Endodermal cell (in vitro differentiated cells): ENCODE measurements at regions not wholly inside any gene's neighbourhood (a gene's known extent, or its start where the extent isn't known, plus 50 kb on each side); places are given as distances from the start of the nearest gene placed in this dataset.

Experiments
- DNase-seq: peaks from one replicate; pipeline ENCODE4 v3.0.0-alpha.2; 2017
- H3K27ac ChIP-seq: 2 replicates; pipeline ENCODE4 v1.5.1; 2013; ENCODE audit warnings: mild to moderate bottlenecking, low read depth, low read length, moderate library complexity
- H3K27me3 ChIP-seq: 2 replicates; pipeline ENCODE4 v1.6.1; 2013; ENCODE audit warnings: mild to moderate bottlenecking, low read length, moderate library complexity; ENCODE audit not compliant: insufficient read depth, control insufficient read depth, poor library complexity, severe bottlenecking
- H3K36me3 ChIP-seq: 2 replicates; pipeline ENCODE4 v1.7.0; 2013; ENCODE audit warnings: mild to moderate bottlenecking, low read length, moderate library complexity; ENCODE audit not compliant: control insufficient read depth, insufficient read depth
- H3K4me1 ChIP-seq: one replicate; pipeline ENCODE4 v1.7.0; 2013; ENCODE audit warnings: low read length; ENCODE audit not compliant: control insufficient read depth, insufficient read depth
- H3K4me3 ChIP-seq: 2 replicates; pipeline ENCODE4 v1.5.1; 2013; ENCODE audit warnings: mild to moderate bottlenecking, low read length, moderate library complexity
- H3K9ac ChIP-seq: 2 replicates; pipeline ENCODE4 v1.6.1; 2013; ENCODE audit warnings: mild to moderate bottlenecking, low read length, moderate library complexity; ENCODE audit not compliant: poor library complexity, severe bottlenecking; ENCODE audit errors: extremely low read depth
- H3K9me3 ChIP-seq: 2 replicates; pipeline ENCODE4 v1.6.1; 2013; ENCODE audit warnings: mild to moderate bottlenecking, low read length, moderate library complexity; ENCODE audit not compliant: control insufficient read depth
- H3K27ac Mint-ChIP-seq: 2 replicates; pipeline ENCODE4 v1.8.0; 2020; ENCODE audit warnings: mixed read lengths
- H3K27me3 Mint-ChIP-seq: 2 replicates; pipeline ENCODE4 v1.8.0; 2021; ENCODE audit warnings: mild to moderate bottlenecking, mixed read lengths; ENCODE audit not compliant: insufficient read depth
- H3K36me3 Mint-ChIP-seq: 2 replicates; pipeline ENCODE4 v1.8.0; 2020; ENCODE audit warnings: low read depth, mixed read lengths
- H3K4me1 Mint-ChIP-seq: 2 replicates; pipeline ENCODE4 v1.8.0; 2020; ENCODE audit warnings: mixed read lengths
- H3K4me3 Mint-ChIP-seq: 2 replicates; pipeline ENCODE4 v1.8.0; 2020; ENCODE audit warnings: mild to moderate bottlenecking, moderate library complexity, mixed read lengths
- H3K9me3 Mint-ChIP-seq: 2 replicates; pipeline ENCODE4 v1.8.0; 2020; ENCODE audit warnings: mild to moderate bottlenecking, mixed read lengths
- WGBS, 2 experiments: methylation state at CpG; one replicate each; pipeline versions ENCODE4 v1.1.5 to v1.1.7; 2013; ENCODE audit warnings: missing lambda C conversion rate in 2 of 2, mixed read lengths in 1 of 2; ENCODE audit not compliant: insufficient coverage in 1 of 2, insufficient read length in 1 of 2; 5-methylcytosine and 5-hydroxymethylcytosine counted together
- TF ChIP-seq, protein P1 (sequence below): fragments of 200-600 bp; sonication (generic); conservative IDR thresholded peaks from 2 replicates; pipeline ENCODE4 v1.5.0; 2021; ENCODE audit warnings: antibody characterized with exemption, mild to moderate bottlenecking

DNA sequence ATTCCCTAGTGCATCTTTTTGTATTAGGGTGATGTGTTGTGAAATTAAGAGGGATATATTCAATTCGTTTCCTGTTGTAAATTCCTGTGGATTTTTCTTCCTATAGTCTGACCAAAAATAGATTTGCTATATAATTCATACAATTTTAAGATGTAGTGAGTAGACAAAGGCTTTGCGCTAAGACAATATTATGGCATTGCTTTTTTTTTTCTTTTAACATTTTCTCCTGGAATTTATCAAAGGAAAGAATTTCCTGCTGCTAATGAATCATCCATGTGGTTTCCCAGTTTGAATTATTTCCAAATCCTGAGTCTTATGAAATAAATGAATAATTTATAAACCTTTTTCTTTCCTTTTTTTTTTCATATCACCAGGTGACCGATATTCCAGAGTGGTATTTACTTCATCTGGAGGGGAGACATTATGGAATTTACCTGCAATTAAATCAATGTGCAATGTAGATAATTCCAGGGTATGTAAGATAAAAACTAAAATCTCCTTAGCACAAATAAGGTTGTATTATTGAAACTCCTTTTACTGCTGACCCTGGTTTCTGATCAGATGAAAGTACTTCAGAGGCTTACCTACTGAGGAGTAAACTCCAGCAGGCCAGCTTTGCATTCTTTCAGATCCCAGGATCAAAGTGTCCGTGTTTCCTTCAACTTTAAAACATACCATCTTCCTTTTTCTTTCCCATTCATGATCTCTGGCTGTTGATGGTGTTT, 148.4 kb downstream of the TLR5 start:
- Histone ChIP-seq H3K4me3 (no peak overlapping the region), H3K36me3 (no peaks in the 10 kb centered on the region), H3K9ac (no peak overlapping the region), H3K27ac (no peak overlapping the region), H3K4me1 (no peaks in the 10 kb centered on the region), H3K27me3 (no peaks in the 10 kb centered on the region), H3K9me3 (no peaks in the 10 kb centered on the region)
- WGBS, 2 experiments = 74 to 80% methylated on average over 1 to 3 of the region's 4 CpGs
- TF ChIP-seq, protein P1, sequence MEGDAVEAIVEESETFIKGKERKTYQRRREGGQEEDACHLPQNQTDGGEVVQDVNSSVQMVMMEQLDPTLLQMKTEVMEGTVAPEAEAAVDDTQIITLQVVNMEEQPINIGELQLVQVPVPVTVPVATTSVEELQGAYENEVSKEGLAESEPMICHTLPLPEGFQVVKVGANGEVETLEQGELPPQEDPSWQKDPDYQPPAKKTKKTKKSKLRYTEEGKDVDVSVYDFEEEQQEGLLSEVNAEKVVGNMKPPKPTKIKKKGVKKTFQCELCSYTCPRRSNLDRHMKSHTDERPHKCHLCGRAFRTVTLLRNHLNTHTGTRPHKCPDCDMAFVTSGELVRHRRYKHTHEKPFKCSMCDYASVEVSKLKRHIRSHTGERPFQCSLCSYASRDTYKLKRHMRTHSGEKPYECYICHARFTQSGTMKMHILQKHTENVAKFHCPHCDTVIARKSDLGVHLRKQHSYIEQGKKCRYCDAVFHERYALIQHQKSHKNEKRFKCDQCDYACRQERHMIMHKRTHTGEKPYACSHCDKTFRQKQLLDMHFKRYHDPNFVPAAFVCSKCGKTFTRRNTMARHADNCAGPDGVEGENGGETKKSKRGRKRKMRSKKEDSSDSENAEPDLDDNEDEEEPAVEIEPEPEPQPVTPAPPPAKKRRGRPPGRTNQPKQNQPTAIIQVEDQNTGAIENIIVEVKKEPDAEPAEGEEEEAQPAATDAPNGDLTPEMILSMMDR = no peak
- H3K27ac Mint-ChIP-seq = no peak overlapping the region
- H3K4me1 Mint-ChIP-seq = peaks cover 9% of the 10 kb centered on the region
- H3K9me3 Mint-ChIP-seq = no peaks in the 10 kb centered on the region
- no peak overlapping the region for H3K4me3 Mint-ChIP-seq
- no peak for DNase-seq
- H3K36me3 Mint-ChIP-seq = peaks cover 2% of the 10 kb centered on the region
- H3K27me3 Mint-ChIP-seq = no peaks in the 10 kb centered on the region

DNA sequence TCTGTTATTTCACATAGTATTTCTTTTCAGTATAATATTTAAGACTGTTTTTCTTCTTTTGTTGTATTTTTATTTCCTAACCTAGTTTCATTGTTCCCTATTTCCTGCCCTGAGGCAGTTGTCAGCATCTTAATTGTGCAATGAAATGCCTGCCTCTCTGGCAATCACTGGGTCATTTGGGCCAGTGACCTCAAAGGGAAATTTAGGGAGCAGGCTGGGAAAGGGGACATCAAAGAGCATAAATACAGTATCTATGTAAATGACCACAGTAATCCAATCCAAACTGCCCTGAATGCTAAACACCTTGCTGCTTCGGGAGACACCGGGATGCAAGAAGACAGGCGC, 147.8 kb downstream of the TLR5 start:
- H3K4me1 Mint-ChIP-seq = peaks cover 9% of the 10 kb centered on the region
- H3K36me3 ChIP-seq = no peaks in the 10 kb centered on the region
- DNase-seq = no peak
- no peaks in the 10 kb centered on the region for H3K9me3 ChIP-seq
- no peaks in the 10 kb centered on the region for H3K4me1 ChIP-seq
- H3K4me3 Mint-ChIP-seq = no peak overlapping the region
- peaks cover 2% of the 10 kb centered on the region for H3K36me3 Mint-ChIP-seq
- no peak overlapping the region for H3K27ac Mint-ChIP-seq
- H3K9me3 Mint-ChIP-seq = no peaks in the 10 kb centered on the region
- no peak overlapping the region for H3K27ac ChIP-seq
- H3K9ac ChIP-seq = no peak overlapping the region
- H3K27me3 ChIP-seq = no peaks in the 10 kb centered on the region
- no peak overlapping the region for H3K4me3 ChIP-seq
- TF ChIP-seq, protein P1 = no peak
- H3K27me3 Mint-ChIP-seq = no peaks in the 10 kb centered on the region
- WGBS, 2 experiments = 77 to 80% methylated on average over 3 of the region's 3 CpGs

DNA sequence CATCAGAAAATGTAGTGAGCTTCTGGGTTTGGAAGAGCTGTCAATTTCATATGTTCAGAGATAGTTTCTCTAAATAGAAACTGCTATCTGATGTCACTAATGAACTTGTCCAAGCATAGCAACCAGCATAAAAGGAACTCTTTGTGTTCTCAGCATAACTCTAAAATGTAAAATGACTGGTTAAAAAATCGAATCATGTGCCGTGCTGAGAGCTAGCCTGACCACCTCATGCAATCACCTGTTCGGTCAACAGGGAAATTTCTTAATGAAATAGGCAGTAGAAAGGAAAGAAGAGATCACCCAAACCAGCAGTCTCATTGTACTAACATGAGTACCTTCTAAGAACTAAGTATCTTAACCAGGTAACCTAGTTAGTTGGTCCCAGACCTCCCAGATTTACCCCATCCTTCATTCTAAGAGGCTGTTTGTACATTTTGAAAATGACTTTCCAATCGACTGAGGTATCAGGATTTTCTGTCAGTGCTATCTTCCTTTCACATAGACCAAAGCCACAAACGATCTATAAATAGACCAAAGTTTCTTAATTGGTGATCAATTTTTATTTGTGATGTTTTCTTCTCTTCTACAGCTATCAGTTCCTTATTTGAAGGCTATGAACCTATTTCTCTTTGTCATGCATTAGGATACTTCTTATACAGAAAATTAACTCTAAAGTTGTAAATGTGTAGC, 147.3 kb downstream of the TLR5 start:
- H3K4me3 ChIP-seq = no peak overlapping the region
- Mint-ChIP-seq H3K4me1 (peaks cover 13% of the 10 kb centered on the region), H3K9me3 (no peaks in the 10 kb centered on the region), H3K27me3 (no peaks in the 10 kb centered on the region), H3K36me3 (peaks cover 2% of the 10 kb centered on the region), H3K27ac (no peak overlapping the region), H3K4me3 (no peak overlapping the region)
- H3K4me1 ChIP-seq = peaks cover 3% of the 10 kb centered on the region
- no peak for DNase-seq
- no peak overlapping the region for H3K9ac ChIP-seq
- H3K27me3 ChIP-seq = no peaks in the 10 kb centered on the region
- 85 to 100% methylated on average over 2 to 5 of the region's 5 CpGs for WGBS, 2 experiments
- TF ChIP-seq, protein P1 = no peak
- no peaks in the 10 kb centered on the region for H3K9me3 ChIP-seq
- no peaks in the 10 kb centered on the region for H3K36me3 ChIP-seq
- no peak overlapping the region for H3K27ac ChIP-seq
